ENCODE measurements at regions not wholly inside any gene's neighbourhood (a gene's known extent, or its start where the extent isn't known, plus 50 kb on each side); places are given as distances from the start of the nearest gene placed in this dataset.
A peak's percentile ranks its signal among the peaks of the same experiment; 100 is the strongest.
"Not testable (repeated sequence)": the region's sequence is repeated elsewhere in the genome, so short reads cannot be mapped to it uniquely, and the experiment has no call there.

DNA sequence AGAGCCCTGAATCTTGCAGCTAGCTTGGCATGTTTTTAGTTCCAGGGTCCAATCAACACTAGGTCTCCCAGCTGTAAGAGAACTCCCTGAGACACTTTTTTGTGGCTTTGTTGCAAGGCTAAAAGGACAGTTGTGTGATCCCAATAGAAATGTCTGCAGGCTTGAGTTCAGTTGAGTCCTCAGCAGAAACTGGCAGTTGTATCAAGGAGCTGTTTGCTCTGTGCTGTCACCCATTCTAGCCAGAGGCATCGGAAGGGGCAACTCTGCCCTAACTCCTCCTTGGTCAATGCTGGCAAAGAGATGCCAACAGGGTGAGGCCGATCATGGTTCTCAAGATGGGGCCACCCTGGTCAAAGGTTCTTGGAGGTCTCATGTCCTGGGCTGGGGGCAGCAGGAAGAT, 224.1 kb downstream of the BUB3 start:
- DNase-seq (ENCODE audit: low read depth), result no peak

DNA sequence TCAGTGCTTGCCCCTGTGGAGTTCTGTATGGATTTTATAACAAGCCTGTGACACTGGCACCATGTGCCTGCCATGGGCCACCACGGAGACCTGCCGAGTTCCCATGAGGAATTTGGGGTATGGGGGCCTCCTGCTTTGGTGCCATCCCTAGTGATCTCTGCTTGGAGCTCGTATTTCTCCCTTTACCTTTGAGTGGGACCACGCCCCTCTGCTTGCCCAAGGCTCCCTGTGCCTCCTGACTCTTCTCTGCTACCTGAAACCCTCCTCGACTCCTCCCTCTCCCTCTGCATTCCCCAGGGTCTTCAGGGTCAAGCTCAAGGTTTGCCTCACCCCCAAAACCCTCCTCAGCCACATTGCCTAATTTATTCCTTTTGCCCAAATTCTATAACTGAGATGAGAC, 225.0 kb downstream of the BUB3 start:
- no peak for DNase-seq (ENCODE audit: low read depth)

DNA sequence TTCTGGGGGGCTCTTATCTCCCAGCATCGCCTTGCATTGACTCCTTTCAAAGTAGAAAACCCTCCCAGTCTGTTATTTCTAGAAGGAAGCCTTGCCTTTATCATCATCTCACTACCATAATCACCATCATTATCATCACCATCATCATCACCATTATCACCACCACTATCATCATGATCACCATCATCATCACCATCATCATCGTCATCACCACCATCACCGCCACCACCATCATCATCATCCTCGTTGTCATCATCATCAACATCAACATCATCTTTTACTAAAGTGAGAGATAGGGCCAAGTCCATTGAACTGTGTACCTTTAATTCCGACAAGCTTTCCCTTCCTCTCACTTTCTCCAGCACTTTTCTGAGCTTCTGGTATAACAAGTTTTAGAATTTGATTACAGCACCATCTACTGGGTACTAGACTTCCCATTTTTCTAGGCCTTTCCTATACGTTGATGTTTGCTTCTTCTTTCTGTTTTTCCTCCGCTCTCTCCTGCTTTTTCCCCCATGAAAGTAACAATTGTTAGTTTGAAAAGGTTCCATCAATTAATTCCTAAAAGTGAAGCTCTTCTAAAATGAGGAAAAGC, 226.4 kb downstream of the BUB3 start:
- DNase-seq (ENCODE audit: low read depth), result peak; percentile 5

DNA sequence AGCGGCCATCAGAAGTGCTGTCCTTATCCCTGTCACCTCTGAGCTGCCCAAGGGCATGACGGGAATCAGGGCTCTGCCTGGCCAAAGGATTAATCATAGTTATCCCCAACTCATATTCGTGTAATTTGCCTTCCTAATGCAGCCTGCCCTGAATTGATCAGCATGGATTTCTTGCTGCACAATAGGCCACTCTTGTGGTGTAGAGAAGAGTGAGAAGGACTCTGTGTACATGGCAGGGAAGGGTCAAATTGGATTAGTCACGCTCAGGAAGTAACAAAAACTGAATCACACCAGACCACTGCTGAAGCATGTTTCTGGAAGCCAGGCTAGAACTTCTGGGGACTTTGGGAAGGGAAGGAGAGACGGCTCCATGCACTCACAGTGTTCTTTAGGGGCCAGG, 227.0 kb downstream of the BUB3 start:
- DNase-seq (ENCODE audit: low read depth), result no peak

DNA sequence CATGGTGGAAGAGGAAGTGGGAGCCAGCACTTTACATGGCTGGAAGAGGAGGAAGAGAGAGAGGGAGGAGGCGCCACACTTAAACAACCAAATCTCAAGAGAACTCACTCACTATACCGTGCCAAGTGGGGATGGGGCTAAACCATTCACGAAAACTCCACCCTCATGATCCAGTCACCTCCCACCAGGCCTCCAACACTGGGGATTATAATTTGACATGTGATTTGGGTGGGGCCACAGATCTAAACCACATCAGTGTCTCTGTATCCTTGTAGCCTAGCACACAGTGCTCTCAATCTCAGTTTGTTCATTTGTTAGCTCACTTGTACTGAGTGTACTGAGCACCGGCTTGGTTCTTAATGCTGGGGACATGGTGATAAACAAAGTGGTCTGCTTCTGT, 228.3 kb downstream of the BUB3 start:
- no peak for DNase-seq (ENCODE audit: low read depth)

DNA sequence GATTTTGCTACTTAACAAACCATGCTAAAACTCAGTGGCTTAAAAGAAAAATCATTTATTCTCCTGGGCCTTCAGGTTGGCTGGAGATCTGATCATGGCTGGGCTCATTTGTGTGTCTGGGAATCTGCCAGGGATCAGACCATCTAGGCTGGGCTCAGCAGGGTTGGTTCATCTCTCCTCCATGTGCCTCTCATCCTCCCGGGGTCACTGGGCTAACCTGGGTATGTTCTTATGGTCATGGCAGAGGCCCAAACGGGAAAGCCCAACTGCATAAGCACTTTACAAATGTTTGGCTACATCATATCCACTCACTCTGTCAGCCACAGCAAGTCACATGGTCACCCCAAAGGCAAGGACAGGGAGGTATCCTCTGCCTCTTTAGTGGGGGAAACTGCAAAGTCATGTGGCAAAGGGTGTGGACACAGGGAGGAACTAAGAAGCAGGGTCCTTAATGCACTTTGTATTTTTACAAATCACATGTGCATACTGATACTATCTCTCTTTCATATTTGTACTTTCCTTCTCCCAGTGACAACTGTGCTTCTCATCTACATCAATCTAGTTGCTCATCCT, 231.4 kb downstream of the BUB3 start:
- no peak for DNase-seq (ENCODE audit: low read depth)

DNA sequence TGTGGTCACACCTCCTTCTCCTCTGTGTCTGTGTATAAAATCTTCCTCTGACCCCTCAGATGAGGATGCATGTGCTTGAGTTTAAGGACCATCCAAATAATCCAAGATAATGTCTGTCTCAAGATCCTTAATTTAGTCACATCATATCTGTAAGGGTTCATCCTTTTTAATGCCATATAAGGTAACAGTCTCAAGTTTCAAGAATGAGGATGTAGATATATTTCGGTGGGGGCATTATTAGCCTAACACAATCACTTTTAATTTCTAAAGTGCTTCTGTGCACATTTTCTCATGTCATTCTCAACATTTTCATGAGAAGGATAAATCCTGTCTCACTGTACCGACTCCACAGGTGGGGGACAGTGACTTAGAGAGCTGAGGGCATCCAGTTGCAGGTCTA, 235.3 kb downstream of the BUB3 start:
- DNase-seq (ENCODE audit: low read depth), result no peak

DNA sequence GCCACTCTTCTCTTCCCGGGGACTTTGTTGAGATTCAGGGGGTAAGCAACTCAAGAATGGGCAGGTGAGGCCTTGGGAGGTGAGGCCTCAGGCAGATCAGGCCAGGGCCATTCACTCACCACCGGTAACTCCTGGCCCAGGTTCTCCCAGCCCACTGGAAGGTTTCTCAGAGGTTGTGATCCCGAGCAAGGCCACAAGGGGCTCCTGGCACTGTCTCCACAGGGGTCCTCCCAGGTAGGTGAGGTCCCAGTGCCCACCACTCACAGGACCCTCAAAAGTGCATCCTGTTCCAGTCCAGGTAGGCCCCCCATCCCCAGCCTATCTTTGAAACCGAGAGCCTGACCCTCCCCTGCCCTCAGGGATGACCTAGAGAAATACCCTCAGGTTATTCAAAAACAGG, 236.1 kb downstream of the BUB3 start:
- DNase-seq (ENCODE audit: low read depth), result no peak

DNA sequence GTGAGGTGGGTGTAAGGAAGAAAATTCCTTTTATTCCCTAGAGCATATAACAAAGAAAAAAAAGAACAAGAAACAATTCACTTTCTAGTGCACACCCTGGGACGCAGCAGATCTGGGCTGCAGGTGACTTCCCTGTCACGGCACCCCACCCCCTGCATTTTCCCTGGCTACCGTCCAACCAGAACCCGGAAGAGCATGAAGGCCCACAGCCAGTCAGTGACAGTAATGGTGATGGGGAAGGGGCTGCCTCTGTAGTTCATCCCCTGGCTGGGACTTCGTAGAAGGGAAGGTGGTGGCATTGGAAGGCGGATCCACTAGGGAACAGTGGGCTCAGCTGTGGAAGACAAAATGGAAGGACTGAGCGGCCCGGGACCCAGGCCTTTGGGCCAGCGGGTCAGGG, 236.7 kb downstream of the BUB3 start:
- no peak for DNase-seq (ENCODE audit: low read depth)

DNA sequence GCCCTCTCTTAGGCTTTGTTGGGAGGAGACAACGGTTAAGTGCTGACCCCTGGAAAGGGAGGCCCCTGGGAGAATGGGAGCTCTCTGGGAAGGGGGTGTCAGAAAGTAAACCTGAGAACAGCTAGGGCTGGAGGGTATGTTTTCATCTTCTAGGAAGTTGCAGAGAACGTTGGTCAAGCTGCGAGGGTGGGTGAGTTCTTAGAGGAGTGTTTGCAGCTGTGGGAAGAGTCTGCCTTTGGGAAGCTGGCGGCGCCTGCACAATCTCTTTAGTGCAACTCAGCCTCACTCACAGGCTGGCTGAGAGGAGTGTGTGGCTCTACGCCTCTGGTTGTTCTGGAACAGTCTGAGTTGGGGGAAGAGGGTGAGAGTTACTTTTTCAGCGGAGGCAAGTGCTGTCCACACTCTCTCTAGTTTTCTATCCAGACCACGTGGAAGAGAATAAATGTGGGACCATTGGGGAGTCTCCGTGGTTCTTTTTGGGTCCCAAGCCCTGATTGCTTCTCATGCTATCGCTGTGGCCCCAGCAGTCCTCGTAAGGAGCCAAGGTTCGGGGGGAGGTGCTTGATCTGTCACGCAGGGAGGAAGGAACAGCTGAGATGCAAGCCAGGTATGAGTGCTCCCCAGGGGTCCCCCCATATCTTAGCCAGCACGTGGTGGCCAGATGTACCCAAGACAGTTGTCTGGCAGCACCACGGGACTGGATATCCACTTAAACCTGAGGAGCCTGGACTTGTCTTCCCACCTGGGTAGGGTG, 237.2 kb downstream of the BUB3 start:
- DNase-seq (ENCODE audit: low read depth), result no peak

DNA sequence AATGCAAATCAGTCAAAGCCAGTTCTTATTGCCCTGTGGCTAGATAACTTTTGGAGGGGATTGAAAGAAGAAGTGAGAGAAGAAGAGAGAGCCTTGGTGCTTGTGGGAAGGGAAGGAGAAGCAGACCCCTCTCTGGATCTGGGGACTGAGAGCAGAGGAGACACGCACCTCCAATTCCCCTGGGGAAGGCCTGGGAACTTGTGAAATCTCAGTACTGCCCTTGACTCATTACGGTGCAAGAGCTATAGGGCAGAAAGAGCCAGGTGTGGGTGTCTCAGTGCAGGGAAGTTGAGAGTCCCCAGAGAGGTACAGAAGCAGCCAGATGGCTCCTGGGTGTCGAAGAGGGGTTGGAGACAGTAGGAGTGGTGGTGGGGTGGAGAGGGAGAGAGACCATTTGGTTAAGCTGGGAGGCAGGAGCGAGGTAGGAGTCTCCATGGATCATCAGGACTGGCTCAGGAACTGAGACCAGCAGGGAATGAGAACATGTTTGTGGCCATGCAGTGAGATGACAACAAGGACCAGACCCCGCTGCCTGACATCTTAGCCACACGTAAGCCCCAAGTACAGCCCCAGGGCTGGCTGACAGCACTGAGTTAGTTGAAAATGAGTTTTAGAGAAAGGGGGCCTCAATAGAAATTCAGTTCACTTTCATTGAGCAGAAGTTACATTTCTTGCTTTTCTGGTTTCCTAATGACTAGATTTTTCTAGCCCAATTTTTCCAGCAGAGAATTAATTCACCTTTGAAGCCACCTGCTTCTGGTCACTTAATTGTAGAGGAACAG, 238.2 kb downstream of the BUB3 start:
- no peak for DNase-seq (ENCODE audit: low read depth)

DNA sequence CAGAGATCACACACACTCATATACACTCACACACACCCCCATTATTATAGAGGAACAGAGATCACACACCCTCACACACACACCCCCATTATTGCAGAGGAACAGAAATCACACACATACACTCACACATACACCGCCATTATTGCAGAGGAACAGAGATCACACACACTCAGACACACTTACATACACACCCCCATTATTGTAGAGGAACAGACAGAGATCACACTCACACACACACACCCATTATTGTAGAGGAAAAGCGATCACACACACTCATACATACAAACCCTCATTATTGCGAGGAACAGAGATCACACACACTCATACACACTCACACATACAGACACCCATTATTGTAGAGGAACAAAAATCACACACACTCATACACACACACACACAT, 239.0 kb downstream of the BUB3 start:
- no peak for DNase-seq (ENCODE audit: low read depth)

DNA sequence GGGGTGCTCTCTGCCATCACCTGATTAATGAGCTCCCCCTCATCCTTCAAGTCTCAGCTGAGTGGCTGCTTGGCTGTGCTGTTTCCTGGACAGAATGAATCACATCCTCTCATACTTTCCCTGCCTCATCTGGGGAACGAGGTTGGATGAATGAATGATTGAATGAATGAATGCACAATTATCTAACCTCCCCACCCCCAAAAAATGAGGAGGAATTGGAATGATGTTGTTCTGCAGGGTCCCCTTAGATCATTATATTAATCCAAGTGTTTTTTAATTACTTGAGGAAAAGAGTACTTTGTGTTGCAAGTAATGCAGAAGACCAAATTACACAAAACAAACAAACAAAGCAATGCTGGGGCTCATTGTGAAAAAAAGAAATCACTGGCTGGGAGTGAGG, 240.2 kb downstream of the BUB3 start:
- no peak for DNase-seq (ENCODE audit: low read depth)

DNA sequence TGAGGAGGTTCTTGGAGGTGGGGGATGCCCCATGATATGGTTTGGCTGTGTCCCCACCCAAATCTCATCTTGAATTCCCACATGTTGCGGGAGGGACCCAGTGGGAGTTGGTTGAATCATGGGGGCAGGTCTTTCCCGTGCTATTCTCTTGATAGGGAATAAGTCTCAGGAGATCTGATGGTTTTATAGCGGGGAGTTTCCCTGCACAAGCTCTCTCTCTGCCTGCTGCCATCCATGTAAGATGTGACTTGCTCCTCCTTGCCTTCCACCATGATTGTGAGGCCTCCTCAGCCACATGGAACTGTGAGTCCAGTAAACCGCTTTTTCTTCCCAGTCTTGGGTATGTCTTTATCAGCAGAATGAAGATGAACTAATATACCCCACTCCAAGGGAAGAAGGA, 241.0 kb downstream of the BUB3 start:
- not testable (repeated sequence) for DNase-seq (ENCODE audit: low read depth)

DNA sequence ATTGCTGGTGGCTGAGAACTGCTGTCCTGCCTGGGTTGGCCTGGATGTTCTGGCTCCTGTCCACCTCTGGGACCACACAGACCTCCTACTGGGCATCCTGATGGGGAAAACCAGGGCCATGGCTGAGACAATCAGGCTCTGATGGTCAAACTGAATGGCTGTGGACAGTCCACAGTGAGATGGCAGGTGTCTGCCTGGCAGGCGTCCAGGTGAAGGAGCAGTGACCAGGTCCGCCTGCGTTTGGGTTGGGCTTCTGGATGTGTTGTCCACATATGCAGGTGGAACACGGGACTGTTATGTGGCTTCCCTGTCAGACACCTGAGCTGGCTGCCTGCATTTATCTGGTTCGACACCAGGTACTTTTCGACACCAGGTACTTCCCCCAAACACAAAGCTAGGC, 241.7 kb downstream of the BUB3 start:
- DNase-seq (ENCODE audit: low read depth), result no peak

DNA sequence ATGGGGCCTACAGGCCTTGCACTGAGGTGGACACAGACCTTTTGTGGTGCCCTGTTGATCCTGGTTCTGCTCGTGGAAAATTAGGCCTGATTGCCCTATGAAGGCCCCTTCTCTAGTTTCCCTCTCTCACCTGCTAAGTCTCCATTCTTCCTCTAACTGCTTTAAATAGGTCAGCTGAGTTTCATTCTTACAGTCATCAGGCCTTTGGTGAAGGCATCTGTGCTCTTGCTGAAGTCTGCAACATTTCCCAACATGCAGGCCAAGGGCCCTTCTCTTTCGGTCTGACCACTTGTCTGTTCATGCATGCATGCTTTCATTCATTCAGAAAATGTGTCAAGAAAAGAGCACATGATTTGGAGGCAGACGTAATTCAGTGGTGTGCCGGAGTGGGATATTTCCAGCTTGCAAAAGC, 244.0 kb downstream of the BUB3 start:
- no peak for DNase-seq (ENCODE audit: low read depth)

DNA sequence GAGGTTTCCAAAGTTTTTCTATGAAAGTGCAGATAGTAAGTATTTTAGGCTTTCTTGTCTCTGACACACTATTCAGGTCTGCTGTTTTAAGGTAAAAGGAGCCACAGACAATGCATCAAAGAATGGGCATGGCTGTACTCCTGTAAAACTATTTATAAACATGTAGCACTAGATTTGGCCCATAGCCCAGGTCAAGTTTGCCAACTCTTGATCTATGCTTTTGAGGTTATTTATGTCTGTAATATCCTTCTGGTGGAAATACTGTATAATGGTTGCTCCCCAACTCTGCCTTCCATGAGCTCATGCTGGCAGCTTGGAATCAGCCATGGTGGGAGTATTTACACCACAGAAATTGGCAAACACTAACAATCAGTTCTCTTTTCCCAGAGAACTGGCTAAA, 244.6 kb downstream of the BUB3 start:
- DNase-seq (ENCODE audit: low read depth), result no peak

DNA sequence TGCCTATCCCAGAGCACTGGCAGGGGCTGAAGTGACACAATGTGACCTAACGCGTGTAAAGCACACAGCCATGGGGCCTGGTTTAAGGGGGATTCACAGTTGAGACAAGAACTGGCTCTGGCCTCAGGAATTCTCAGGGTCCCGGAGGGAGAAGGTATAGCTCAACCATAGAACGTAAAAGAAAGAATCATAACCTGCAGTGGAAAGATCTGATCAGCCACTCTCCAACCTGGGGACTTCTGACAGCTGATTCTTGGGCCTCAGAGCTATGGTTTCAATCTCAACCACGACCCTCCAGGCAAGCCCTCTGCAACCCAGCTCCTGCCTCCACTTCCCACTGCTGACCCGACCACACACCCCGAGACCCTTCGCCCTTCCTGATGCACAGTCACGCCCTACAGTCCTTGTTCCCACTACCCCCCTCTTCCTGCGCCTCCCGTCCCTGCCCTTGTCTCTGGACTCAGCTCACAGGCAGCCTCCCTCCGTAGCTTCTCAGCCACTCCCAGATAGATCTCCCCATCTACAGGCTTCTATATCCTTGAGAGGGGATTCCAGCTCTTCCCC, 245.2 kb downstream of the BUB3 start:
- DNase-seq (ENCODE audit: low read depth), result no peak

DNA sequence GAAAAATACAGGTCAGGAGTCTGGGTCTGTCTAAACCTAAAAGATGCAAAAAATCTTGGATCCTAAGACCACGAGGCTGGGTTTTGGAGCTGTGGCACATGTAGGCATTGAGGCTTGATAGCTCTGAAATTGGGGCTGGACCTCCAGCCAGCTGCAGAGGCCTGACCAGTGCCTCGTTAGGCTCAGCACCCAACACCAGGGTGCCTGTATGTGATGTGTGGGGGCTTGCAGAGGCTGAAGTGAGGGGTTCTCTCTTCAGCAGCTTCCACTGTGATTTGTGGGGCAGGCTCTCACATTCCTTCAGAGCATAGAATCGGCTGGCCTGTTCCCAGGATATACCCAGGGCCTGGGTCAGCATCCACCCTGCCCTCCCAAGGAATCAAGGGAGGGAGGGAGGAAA, 247.8 kb downstream of the BUB3 start:
- DNase-seq (ENCODE audit: low read depth), result no peak

DNA sequence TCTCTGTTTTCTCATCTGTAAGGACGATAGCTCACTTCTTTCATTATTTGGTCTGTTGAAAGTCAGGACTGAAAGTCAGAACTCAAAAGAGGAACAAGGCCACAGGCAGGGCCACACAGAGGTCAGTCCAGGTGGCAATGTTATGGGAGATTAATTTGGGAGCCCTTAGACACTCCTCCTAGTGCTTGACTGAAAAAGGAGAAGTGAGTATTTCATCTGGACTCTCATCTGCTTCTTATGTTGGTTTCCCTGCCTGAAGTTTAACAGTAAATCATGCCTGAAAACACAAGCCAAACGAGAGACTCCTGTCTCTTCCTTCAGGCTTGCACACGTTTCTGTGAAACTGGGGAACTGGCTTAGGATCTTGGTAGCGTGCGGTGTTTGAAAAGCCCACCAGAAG, 248.5 kb downstream of the BUB3 start:
- no peak for DNase-seq (ENCODE audit: low read depth)

DNA sequence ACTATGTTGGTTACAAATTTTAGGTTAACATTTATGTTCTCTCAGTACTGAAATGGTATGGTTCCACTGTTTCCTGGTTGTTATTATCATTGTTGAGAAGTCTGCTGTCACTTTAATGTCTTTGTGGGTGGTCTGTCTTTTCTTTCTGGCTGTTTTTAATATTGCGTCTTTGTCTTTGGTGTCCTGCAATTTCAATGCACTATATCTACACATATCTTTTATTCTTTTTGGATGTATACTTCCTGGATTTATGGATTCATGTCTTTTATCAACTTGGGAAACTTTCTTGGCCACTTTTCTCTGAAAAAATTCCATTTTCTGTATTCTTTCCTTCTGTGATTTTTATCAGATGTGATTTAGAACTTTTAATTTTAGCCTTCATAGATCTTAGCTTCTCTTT, 250.2 kb downstream of the BUB3 start:
- no peak for DNase-seq (ENCODE audit: low read depth)

DNA sequence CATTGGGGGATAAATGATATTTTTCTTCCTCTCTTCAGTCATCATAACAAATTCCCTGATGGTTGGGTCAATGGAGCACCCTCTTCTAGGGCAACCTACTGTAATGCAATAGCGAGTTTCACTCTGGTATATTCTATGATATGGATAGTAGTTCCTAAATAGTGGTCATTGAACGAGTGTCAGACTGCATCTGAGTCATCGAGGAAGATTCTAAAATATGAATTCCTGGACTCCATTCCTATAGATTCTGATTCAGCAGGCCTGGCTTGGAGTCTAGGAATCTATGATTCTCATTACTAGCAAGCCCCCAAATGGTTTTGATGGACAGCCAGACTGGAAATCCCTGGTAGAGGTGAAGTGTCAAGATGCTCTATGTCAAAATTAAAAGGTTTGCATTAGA, 254.5 kb downstream of the BUB3 start:
- no peak for DNase-seq (ENCODE audit: low read depth)

DNA sequence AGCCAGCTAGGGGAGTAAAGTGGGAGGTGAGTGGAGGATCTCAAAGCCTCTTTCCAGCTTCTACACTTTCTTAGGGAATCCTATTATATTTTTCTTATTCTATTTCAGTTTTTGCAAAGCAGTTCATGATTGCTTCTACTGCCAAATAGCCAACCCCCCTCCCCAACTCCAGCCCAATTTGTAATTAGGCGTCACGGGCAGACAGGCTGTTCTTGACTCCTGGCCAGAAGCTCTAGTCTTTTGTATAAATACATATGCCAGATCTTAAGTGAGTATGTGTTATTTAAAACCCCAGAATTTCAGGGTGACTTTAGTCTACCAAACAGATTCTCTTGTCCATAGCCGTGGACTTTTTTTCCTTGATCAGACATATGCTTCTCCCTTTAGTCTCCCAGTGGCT, 255.2 kb downstream of the BUB3 start:
- no peak for DNase-seq (ENCODE audit: low read depth)
